Germinal center (tissue), 1 donor: ENCODE measurements at regions not wholly inside any gene's neighbourhood (a gene's known extent, or its start where the extent isn't known, plus 50 kb on each side); places are given as distances from the start of the nearest gene placed in this dataset.

ENCODE experiments used
- DNase-seq: peaks from one replicate; pipeline ENCODE4 v3.0.0; 2012; ENCODE audit warnings: mixed read lengths, low spot score

- DNase-seq = no peak
These were observed 89.4 kb upstream of the ATXN1 start for GRCh38 chr6:16850681-16851026.

- no peak for DNase-seq
These were observed 88.9 kb upstream of the ATXN1 start for GRCh38 chr6:16849988-16850680.

GRCh38 chr6:16849280-16849987 lies 88.2 kb upstream of the ATXN1 start:
- no peak for DNase-seq

DNA sequence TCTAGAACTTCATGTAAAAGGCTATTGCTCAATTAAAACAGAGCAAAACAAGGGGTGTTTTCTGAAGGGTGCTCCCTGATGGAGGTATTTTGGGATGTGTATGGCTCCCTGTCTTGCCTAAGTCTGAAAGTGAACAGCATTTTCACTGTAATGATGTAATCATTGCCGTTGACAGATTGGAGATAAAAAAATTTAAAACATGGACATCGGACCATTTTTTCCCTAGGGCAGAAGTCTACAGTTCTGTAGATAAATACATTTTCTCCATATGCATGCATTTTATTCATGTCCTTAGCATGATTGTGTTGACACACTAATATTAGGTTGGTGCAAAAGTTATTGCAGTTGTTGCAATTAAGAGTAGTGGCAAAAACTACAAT lies 85.1 kb upstream of the ATXN1 start:
- no peak for DNase-seq

GRCh38 chr6:16844183-16844582 lies 82.9 kb upstream of the ATXN1 start:
- DNase-seq = no peak

DNA sequence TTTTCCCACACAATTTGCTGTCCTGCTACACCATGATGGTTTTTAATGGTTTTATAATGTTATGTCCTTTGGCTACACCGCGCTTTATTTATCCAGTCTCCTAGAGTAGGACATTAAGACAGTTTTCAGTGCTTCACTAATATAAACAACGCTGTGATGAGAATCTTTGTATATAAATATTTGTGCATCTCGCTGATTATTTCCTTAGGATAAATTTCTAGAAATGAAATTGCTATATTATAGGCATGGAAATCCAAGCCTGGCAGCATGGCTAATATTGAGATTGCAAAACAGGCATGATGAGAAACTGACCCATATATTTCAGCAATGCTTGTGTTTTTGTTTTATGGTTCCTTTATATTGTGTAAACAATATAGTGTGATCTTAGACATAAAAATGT lies 81.4 kb upstream of the ATXN1 start:
- DNase-seq = no peak

- no peak for DNase-seq
These were observed 80.0 kb upstream of the ATXN1 start for GRCh38 chr6:16841241-16841640.

GRCh38 chr6:16840725-16841124 lies 79.5 kb upstream of the ATXN1 start:
- no peak for DNase-seq

DNA sequence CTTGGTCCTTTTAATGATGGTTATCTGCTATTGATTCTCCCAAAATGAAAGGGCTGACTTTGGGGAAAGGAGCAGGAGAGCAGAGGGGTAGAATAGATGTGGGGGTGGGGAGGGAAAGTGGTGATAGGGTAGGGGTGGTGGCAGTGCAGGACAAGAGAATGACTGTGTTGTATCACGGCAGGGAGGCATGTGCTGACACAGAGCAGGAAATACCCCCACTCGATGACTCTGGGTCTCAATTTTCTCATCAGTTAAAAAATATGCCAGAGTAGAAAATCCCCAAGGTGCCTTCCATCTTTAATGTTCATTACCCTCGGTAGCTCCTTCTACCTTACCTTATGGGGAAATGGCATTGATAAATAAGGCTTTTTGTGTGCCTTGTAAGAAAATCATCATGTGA lies 79.0 kb upstream of the ATXN1 start:
- DNase-seq = no peak

GRCh38 chr6:16839631-16840179 lies 78.4 kb upstream of the ATXN1 start:
- DNase-seq = no peak

DNA sequence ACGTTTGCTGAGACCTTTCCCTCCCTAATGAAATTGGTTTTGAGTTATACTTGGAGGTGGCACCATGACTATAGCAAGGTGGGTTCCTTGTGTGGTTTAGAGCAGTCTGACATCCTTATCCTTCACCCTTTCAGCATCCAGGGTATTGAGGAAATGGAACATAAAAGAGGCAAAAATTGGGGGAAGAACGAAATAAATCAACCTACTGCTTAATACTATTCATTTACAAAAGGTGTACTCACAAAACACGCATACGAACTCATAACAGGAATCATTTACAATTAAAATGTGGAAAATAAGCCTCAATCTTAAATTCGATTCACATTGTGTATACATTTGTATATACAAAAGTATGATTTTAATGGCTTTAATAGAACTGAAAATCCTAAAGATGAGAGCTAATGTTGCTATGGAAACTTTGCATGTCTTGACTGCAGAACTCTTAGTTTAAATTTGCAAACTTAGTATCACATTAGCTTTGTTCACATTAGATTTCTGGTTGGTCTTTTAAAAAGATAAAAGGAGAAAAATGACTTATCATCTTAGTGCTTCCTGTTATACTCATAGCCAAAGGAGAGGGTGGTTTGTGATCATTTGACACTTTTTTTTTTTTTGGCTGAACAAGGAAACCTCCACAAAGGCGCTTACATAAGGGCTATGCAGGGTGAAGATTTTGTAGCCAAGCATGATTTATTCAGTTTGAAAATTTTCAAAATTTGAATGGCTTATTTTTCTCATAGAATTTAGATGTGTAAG lies 76.1 kb upstream of the ATXN1 start:
- no peak for DNase-seq

GRCh38 chr6:16836144-16836981 lies 75.1 kb upstream of the ATXN1 start:
- no peak for DNase-seq

GRCh38 chr6:16834242-16834641 lies 73.0 kb upstream of the ATXN1 start:
- no peak for DNase-seq

GRCh38 chr6:16832721-16833120 lies 71.5 kb upstream of the ATXN1 start:
- no peak for DNase-seq

DNA sequence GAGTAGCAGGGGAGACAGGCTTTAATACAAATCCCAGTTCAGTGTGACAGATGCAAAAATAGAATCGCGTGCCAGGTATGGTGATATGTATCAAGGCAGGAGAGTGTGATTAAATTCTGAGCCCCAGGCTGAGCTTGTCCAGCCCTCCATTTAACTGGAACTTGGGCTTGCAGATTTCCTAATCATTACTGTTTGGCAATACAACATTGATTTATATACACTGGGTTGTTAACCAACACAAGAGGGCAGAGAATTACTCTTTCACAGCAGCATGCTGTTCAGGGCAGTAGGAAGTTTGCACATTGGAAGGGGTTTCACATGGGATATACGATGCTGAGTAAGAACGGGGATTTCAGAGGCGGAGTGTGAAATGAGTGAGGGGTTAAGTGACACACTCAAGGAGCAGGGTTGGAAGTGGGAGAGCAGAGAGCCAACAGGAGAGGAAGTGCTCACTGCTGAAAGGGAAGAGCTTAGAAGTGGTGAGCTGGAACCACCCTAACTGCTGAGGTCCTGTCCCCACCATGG lies 70.8 kb upstream of the ATXN1 start:
- DNase-seq = no peak

DNA sequence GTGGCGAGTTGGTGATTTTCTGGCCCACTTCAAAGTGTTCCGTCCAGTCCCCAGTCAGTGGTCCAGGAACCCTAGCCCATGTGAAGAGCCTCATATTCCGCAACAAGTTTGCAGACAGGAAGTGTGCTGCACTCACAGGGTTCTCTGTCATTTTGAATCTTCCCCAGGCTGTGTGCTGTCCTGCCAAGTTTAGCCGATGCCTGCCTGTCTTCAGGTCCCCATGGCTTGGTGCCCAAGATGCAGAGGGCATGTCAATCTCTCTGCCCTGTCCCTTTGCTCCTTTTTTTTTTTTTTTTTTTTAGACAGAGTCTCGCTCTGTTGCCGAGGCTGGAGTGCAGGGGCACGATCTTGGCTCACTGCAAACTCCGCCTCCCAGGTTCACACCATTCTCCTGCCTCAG lies 69.9 kb upstream of the ATXN1 start:
- DNase-seq = no peak

DNA sequence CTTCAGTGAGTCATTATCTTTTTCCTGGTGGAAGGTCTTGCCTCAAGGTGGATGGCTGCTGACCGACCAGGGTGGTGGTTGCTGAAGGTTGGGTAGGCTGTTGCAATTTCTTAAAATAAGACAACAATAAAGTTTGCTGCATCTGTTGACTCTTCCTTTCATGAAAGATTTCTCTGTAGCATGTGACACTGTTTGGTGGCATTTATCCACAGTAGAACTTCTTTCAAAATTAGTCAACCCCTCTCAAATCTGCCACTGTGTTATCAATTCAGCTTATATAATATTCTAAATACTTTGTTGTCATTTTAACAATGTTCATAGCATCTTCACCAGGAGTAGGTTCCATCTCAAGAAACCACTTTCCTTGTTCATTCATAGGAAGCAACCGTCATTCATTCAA lies 66.8 kb upstream of the ATXN1 start:
- no peak for DNase-seq

GRCh38 chr6:16827627-16828026 lies 66.4 kb upstream of the ATXN1 start:
- no peak for DNase-seq

DNA sequence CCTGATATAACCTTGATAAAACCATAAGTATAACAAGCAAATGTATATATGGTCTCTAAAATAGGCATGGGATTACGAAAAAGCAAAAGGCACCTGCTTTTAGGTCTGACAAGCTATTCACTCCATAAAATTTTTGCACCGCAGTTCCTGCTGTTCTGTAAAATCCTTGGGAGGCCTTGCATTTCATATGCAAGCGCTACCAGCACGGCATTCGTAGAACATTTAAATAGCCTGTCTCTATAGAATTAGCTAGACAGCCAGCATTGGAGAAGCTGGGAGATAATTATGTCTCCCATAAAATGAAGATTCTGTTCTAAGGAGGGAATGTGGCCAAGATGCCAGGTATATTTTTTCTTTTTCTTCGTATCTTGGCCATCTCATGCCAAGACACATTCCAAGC lies 64.5 kb upstream of the ATXN1 start:
- no peak for DNase-seq

DNA sequence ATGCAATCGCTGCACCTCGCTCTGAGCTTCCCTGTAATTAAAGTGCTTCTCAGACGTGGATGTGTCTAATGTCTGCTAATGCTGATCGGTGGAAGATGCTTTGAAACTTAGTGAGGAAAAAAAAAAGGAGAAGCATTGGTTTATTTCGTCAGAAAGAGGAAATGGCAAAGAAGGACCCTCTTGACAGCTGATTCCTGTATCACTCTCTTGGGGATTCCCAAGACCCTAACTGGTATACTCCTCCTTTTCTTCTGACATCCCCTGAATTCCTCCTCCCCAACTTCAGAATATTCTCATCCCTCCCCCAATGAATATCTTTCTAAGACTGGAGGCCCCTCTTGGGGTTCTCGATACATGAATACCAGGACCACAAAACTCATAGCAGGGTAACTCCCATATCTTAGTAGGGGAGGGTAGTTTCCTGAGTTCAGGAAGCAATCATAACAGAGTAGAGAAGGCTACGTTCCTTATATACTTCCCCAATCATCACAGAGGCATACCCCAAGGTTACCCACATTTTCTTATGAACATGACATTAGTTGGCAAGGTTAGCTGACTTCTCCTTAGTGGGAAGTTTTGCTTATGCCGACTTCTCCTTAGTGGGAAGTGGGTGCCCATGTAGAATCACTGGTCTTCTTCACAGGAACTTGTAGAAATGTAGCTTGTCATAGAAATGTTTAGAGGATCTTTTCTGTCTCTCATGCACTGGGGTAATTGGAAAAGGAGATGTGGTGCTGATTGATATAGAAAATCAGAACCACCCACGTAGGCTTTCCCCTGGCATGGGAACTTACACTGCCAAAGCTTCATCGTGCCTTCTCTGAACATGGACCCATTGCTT lies 63.8 kb upstream of the ATXN1 start:
- DNase-seq = no peak
